ENCODE measurements at regions not wholly inside any gene's neighbourhood (a gene's known extent, or its start where the extent isn't known, plus 50 kb on each side); places are given as distances from the start of the nearest gene placed in this dataset.

DNA sequence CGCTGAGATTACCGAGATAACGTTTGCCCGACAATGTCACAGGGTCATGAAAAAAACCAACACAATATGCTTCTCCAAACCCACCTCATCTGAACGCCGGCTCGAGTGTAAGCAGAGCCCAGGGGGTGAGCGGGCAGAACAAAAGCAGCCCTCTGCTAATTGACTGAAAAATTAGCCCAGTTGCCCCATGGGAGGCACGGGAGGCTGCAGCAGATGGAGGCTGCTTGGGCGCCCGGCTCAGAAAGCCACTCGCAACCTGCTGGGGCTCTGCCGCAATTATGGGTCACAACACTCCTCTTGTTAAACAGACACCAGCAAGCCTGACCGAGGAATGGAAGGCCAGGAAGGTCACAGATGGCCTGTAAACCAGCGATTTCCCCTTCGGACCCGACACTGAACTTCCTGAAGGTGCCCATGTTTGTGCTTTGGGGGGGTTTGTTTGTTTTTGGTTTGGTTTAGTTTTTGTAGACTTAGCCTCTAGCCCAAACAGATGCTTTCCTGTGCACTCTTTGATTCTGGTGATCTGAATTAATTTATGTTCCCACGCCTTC is 104.6 kb upstream of the IRX1 start:
- Histone ChIP-seq H3K27ac (no peak overlapping the region), H3K9me3 (peaks cover 11% of the 10 kb centered on the region), H3K4me1 (no peaks in the 10 kb centered on the region), H3K36me3 (ENCODE audit: insufficient read depth in 1 of 2, low read depth in 1 of 2) (no peaks in the 10 kb centered on the region), H3K4me3 (no peak overlapping the region), H3K27me3 (ENCODE audit: insufficient read depth in 3 of 3, low read length in 2 of 3) (peaks cover 0 to 3% (median 0%) of the 10 kb centered on the region in 3 donors)
- ATAC-seq (no peak), DNase-seq (no peak)
- 54 to 56% (median 54%) methylated on average over 18 of the region's 18 CpGs for WGBS, 3 donors
- intact Hi-C loops (cut with DNase I) = no loop called here
- TF ChIP-seq, protein P1, sequence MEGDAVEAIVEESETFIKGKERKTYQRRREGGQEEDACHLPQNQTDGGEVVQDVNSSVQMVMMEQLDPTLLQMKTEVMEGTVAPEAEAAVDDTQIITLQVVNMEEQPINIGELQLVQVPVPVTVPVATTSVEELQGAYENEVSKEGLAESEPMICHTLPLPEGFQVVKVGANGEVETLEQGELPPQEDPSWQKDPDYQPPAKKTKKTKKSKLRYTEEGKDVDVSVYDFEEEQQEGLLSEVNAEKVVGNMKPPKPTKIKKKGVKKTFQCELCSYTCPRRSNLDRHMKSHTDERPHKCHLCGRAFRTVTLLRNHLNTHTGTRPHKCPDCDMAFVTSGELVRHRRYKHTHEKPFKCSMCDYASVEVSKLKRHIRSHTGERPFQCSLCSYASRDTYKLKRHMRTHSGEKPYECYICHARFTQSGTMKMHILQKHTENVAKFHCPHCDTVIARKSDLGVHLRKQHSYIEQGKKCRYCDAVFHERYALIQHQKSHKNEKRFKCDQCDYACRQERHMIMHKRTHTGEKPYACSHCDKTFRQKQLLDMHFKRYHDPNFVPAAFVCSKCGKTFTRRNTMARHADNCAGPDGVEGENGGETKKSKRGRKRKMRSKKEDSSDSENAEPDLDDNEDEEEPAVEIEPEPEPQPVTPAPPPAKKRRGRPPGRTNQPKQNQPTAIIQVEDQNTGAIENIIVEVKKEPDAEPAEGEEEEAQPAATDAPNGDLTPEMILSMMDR (IDR thresholded peaks at IDR 0.05) = no peak

DNA sequence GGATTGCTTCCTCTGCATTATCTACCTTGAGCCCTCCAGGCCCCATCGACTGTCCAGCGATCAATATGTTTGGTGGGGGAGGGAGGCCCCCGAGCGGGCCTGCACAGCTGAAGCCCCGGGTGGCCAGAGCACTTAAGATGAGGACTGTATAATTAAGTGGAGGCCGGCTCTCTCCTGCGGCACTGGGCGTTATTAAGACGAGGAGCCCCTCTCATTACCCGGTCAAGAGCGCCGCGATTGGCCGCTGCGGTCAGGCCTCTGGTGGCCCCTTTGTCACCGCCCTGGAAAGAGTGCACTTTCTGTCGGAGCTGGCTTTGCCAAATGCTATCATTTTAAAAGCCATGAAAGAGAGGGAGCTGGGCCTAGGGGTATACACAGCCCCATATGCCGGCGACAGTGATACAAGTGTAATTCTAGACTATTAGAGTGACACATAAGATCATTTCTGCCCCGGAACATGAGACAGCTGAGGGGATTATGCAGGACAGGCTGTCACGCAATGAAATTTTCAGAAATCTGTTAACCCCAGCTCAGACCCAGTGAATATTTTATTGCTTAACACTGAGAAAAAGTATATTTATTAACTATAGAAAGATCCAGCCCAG is 106.3 kb upstream of the IRX1 start:
- 17 to 28% (median 25%) methylated on average over 21 of the region's 21 CpGs for WGBS, 3 donors
- Histone ChIP-seq H3K4me1 (no peaks in the 10 kb centered on the region), H3K27me3 (ENCODE audit: insufficient read depth in 3 of 3, low read length in 2 of 3) (peaks cover 0 to 3% (median 0%) of the 10 kb centered on the region in 3 donors), H3K27ac (no peak overlapping the region), H3K4me3 (no peak overlapping the region), H3K36me3 (ENCODE audit: insufficient read depth in 1 of 2, low read depth in 1 of 2) (no peaks in the 10 kb centered on the region), H3K9me3 (peaks cover 7% of the 10 kb centered on the region)
- TF ChIP-seq, protein P1 (IDR thresholded peaks at IDR 0.05) = no peak
- intact Hi-C loops (cut with DNase I) = no loop called here
- DNase-seq (no peak), ATAC-seq (no peak)

DNA sequence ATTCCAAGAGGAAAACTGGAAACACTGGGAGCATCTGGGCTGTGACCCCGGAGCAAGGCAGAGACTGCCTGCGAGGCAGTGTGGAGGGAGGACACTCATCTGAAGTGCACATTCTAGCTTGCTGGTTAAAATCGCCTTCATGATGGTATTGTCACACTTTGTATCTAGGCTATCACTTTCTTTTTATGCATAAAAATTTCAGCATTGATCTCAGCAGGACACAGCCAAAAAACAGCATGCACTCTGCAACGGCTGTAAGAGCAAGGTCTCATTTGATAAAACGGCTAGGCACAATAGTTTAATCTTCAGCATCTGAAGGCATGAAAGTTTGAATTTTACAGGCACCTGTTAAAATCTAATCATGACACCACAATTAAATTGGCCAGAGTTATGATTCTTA is 110.8 kb upstream of the IRX1 start:
- WGBS, 3 donors = 53 to 60% (median 55%) methylated on average over 5 of the region's 5 CpGs
- no peaks in the 10 kb centered on the region for H3K9me3 ChIP-seq
- H3K27me3 ChIP-seq (ENCODE audit: insufficient read depth in 3 of 3, low read length in 2 of 3) = no peaks in the 10 kb centered on the region
- H3K27ac ChIP-seq = no peak overlapping the region
- ATAC-seq (no peak), DNase-seq (no peak)
- H3K4me3 ChIP-seq = no peak overlapping the region
- intact Hi-C loops (cut with DNase I) = no loop called here
- H3K4me1 ChIP-seq = no peaks in the 10 kb centered on the region
- TF ChIP-seq, protein P1 (IDR thresholded peaks at IDR 0.05) = no peak
- no peaks in the 10 kb centered on the region for H3K36me3 ChIP-seq (ENCODE audit: insufficient read depth in 1 of 2, low read depth in 1 of 2)

DNA sequence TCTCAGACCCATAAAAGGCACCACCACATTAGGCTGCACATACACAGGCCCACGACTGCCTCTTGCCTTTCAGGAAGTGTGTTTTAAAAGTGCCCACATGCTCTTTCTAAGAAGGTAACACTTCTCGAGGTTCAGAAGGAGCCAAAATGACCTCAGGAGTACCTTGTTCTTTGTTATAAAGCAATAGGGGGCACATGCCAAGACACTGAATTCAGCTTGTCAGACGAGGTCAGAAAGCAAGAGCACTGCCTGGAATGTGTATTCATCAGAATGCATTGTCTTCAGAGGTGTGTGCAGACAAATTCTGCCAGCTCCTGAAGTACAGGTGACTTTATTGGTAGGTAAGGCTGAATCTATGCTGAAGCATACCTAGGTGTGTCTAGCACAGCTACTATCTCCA is 114.5 kb upstream of the IRX1 start:
- no peak for ATAC-seq
- no peak for DNase-seq
- H3K27me3 ChIP-seq (ENCODE audit: insufficient read depth in 3 of 3, low read length in 2 of 3) = no peaks in the 10 kb centered on the region
- H3K36me3 ChIP-seq (ENCODE audit: insufficient read depth in 1 of 2, low read depth in 1 of 2) = no peaks in the 10 kb centered on the region
- H3K4me1 ChIP-seq = no peaks in the 10 kb centered on the region
- intact Hi-C loops (cut with DNase I) = no loop called here
- WGBS, 3 donors = 46 to 57% (median 51%) methylated on average over 3 of the region's 3 CpGs
- H3K9me3 ChIP-seq = no peaks in the 10 kb centered on the region
- TF ChIP-seq, protein P1 (IDR thresholded peaks at IDR 0.05) = no peak
- no peak overlapping the region for H3K4me3 ChIP-seq
- no peak overlapping the region for H3K27ac ChIP-seq

DNA sequence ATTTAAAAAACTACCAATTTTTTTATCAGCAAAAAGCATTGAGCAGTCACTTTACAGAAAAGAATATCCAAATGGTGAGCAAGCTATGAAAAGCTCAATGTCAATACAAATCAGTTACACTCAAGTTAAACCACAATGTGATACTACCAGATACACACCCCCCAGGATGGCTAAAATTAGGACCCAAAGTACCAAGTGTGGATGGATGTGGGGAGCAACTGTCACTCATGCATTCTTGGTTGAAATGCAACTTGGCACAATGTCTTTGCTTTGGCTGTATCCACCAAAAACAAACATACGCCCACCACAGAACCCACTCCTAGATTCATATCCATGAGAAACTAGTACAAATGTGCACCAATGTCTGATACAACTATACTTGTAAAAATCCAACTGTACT is 120.0 kb upstream of the IRX1 start:
- no peaks in the 10 kb centered on the region for H3K36me3 ChIP-seq (ENCODE audit: insufficient read depth in 1 of 2, low read depth in 1 of 2)
- intact Hi-C loops (cut with DNase I) = no loop called here
- no peak for ATAC-seq
- no peak overlapping the region for H3K4me3 ChIP-seq
- WGBS, 3 donors = 75 to 87% (median 85%) methylated on average over 1 of the region's 1 CpG
- TF ChIP-seq, protein P1 (IDR thresholded peaks at IDR 0.05) = no peak
- H3K27ac ChIP-seq = no peak overlapping the region
- H3K4me1 ChIP-seq = no peaks in the 10 kb centered on the region
- no peaks in the 10 kb centered on the region for H3K9me3 ChIP-seq
- DNase-seq = no peak
- H3K27me3 ChIP-seq (ENCODE audit: insufficient read depth in 3 of 3, low read length in 2 of 3) = no peaks in the 10 kb centered on the region

All from psoas muscle (tissue), 7 donors.